K562 (cell line): ENCODE measurements at regions not wholly inside any gene's neighbourhood (a gene's known extent, or its start where the extent isn't known, plus 50 kb on each side); places are given as distances from the start of the nearest gene placed in this dataset.

Experiments
- ATAC-seq: fragments of 200-7000 bp; cut with Tn5 transposase; 3 replicates; pipeline ENCODE4 v1.9.1; 2020; ENCODE audit warnings: moderate library complexity
- BruUV-seq: library from RNA; stranded (reverse); fragments of 400-500 nt; replicated peaks from 2 replicates; lab custom pipeline; 2021; lab: Mats Ljungman, UMichigan
- CTCF ChIA-PET: fragments of 300-600 bp; formaldehyde crosslinking; extraction: SDS; loops from one replicate; lab custom pipeline; 2021; ENCODE audit warnings: low intra/inter-chr PET ratio; lab: Yijun Ruan, JAX
- POLR2A ChIA-PET: fragments of 300-600, 350-650 bp; sonication (Branson Sonifier 250); formaldehyde crosslinking; extraction: SDS; loops from one replicate; lab custom pipeline; 2021; ENCODE audit warnings: antibody characterized with exemption, inconsistent platforms; lab: Yijun Ruan, JAX
- DNase-seq, 4 experiments: peaks; one replicate each; pipeline versions ENCODE4 v3.0.0 to v3.0.0-alpha.2; 2011 to 2018; ENCODE audit warnings: low spot score in 3 of 4, mixed read lengths in 3 of 4; ENCODE audit errors: extremely low read depth in 1 of 4
- FAIRE-seq: peaks from 2 replicates; lab custom pipeline; 2011; peaks lifted over from hg19 to GRCh38; lab: Jason Lieb, UNC
- H2AFZ ChIP-seq: 2 replicates; pipeline ENCODE4 v1.6.0; 2011; ENCODE audit warnings: low read depth, low read length, control low read depth, inconsistent platforms
- H3K27ac ChIP-seq: fragments of 200-600 bp; 3 replicates; pipeline ENCODE4 v1.8.0; 2011; ENCODE audit warnings: low read depth, mild to moderate bottlenecking, control low read depth, inconsistent platforms, low read length, moderate library complexity, mixed read lengths; ENCODE audit errors: extremely low read depth
- H3K27me3 ChIP-seq, 2 experiments: fragments of 300-600 bp in 1 of 2; 2 replicates in 1 of 2; 3 replicates in 1 of 2; pipeline versions ENCODE4 v1.6.0 to v1.8.0; 2011; ENCODE audit warnings: inconsistent platforms in 2 of 2, low read length in 2 of 2, mild to moderate bottlenecking in 1 of 2, mixed read lengths in 1 of 2, moderate library complexity in 1 of 2; ENCODE audit not compliant: control insufficient read depth in 2 of 2, insufficient read depth in 2 of 2
- H3K36me3 ChIP-seq: fragments of 300-600 bp; 3 replicates; pipeline ENCODE4 v1.8.0; 2011; ENCODE audit warnings: mild to moderate bottlenecking, low read length, inconsistent platforms; ENCODE audit not compliant: control insufficient read depth, insufficient read depth
- H3K4me1 ChIP-seq, 2 experiments: fragments of 200-600 bp in 1 of 2; replicated peaks in 1 of 2; 2 replicates in 1 of 2; 3 replicates in 1 of 2; pipeline versions ENCODE4 v1.5.1 to v1.8.0; 2011; ENCODE audit warnings: inconsistent platforms in 2 of 2, low read length in 2 of 2, mild to moderate bottlenecking in 1 of 2, mixed read lengths in 1 of 2, moderate library complexity in 1 of 2; ENCODE audit not compliant: control insufficient read depth in 2 of 2, insufficient read depth in 2 of 2
- H3K4me2 ChIP-seq: 2 replicates; pipeline ENCODE4 v1.6.1; 2011; ENCODE audit warnings: low read length, control low read depth, inconsistent platforms, mixed read lengths; ENCODE audit not compliant: insufficient read depth
- H3K4me3 ChIP-seq: fragments of 200-600 bp; sonication (generic), shearing (Covaris generic); 2 replicates; pipeline ENCODE4 v1.5.1; 2016; ENCODE audit warnings: control low read depth, inconsistent platforms
- H3K79me2 ChIP-seq: fragments of 200-600 bp; 3 replicates; pipeline ENCODE4 v1.8.0; 2011; ENCODE audit warnings: low read length, inconsistent platforms; ENCODE audit not compliant: control insufficient read depth, insufficient read depth
- H3K9ac ChIP-seq, 2 experiments: 2 replicates each; pipeline versions ENCODE4 v1.6.0 to v1.6.1; 2011; ENCODE audit warnings: low read depth in 2 of 2, low read length in 2 of 2, control low read depth in 1 of 2, inconsistent platforms in 1 of 2, mild to moderate bottlenecking in 1 of 2, mixed read lengths in 1 of 2; ENCODE audit not compliant: insufficient read depth in 1 of 2
- H3K9me1 ChIP-seq: one replicate; pipeline ENCODE4 v1.6.0; 2011; ENCODE audit warnings: inconsistent platforms, mild to moderate bottlenecking, low read length, moderate library complexity; ENCODE audit not compliant: control insufficient read depth, insufficient read depth
- H3K9me3 ChIP-seq: replicated peaks from 2 replicates; pipeline ENCODE4 v1.5.1; 2011; ENCODE audit warnings: low read depth, low read length, inconsistent platforms; ENCODE audit not compliant: control insufficient read depth, insufficient read depth
- H4K20me1 ChIP-seq: replicated peaks from 2 replicates; pipeline ENCODE4 v1.6.1; 2011; ENCODE audit warnings: low read length, inconsistent platforms, mixed read lengths; ENCODE audit not compliant: control insufficient read depth, insufficient read depth
- MECOM ChIP-seq: fragments of 250-450 bp; sonication (Bioruptor Pico); IDR thresholded peaks from 2 replicates; pipeline ENCODE4 v1.8.0; 2022; ENCODE audit warnings: inconsistent platforms
- POLR2H ChIP-seq: IDR thresholded peaks from 2 replicates; pipeline ENCODE4 v1.6.1; 2016; ENCODE audit warnings: missing genetic modification characterization, low read depth, mild to moderate bottlenecking, control low read depth, missing compliant biosample characterization, moderate library complexity
- PURB ChIP-seq: sonication (generic); formaldehyde crosslinking; IDR thresholded peaks from 2 replicates; pipeline ENCODE4 v1.9.0; 2021; ENCODE audit warnings: low read depth, mild to moderate bottlenecking, missing genetic modification reagents
- SMARCB1 ChIP-seq: IDR thresholded peaks from 2 replicates; pipeline ENCODE4 v1.6.1; 2011; ENCODE audit warnings: improper control_type of control experiment, low read depth; ENCODE audit not compliant: insufficient read length
- TFAM ChIP-seq: fragments of 250-450 bp; sonication (Bioruptor Pico); conservative IDR thresholded peaks from 2 replicates; pipeline ENCODE4 v1.5.0; 2021; ENCODE audit warnings: mild to moderate bottlenecking, moderate library complexity
- TOE1 ChIP-seq, 2 experiments: fragments of 450-650 bp in 1 of 2; sonication (generic) in 1 of 2; formaldehyde crosslinking in 1 of 2; IDR thresholded peaks; 2 replicates each; pipeline versions ENCODE4 v1.7.1 to v1.8.0; 2016 to 2022; ENCODE audit warnings: borderline replicate concordance in 2 of 2, mild to moderate bottlenecking in 2 of 2, antibody characterized with exemption in 1 of 2, inconsistent platforms in 1 of 2, low read depth in 1 of 2, missing genetic modification reagents in 1 of 2, moderate library complexity in 1 of 2
- TRIM24 ChIP-seq, 2 experiments: fragments of 450-650 bp; IDR thresholded peaks; 2 replicates each; pipeline ENCODE4 v1.6.1; 2016
- ZNF121 ChIP-seq: sonication (generic); formaldehyde crosslinking; conservative IDR thresholded peaks from 2 replicates; pipeline ENCODE4 v1.8.0; 2022; ENCODE audit warnings: missing genetic modification reagents
- WGBS: fragments of 100-300 bp; shearing (Covaris generic); methylation state at CpG from one replicate; pipeline ENCODE4 v1.1.6; 2016; ENCODE audit warnings: low coverage, mixed read lengths; ENCODE audit not compliant: insufficient coverage; ENCODE audit errors: missing lambda C conversion rate; 5-methylcytosine and 5-hydroxymethylcytosine counted together
- in situ Hi-C: fragments of 300-500 bp; cut with MboI; formaldehyde crosslinking; loops from 4 replicates; pipeline ENCODE4 v1.15.0; 2018; ENCODE audit warnings: inconsistent platforms, mixed read lengths
- intact Hi-C: fragments of 100-400 bp; cut with micrococcal nuclease; formaldehyde crosslinking; loops from 2 replicates; pipeline ENCODE4 v1.14.2; 2022
- TF ChIP-seq, protein P1 (sequence below), 2 experiments: fragments of 150-350 bp in 1 of 2; IDR thresholded peaks; 2 replicates each; pipeline ENCODE4 v1.6.1; 2012 to 2016; ENCODE audit warnings: low read depth in 2 of 2, low read length in 2 of 2, mild to moderate bottlenecking in 1 of 2, moderate library complexity in 1 of 2
- TF ChIP-seq, protein P2 (sequence below): sonication (generic); formaldehyde crosslinking; IDR thresholded peaks from 2 replicates; pipeline ENCODE4 v1.8.0; 2023; ENCODE audit warnings: mild to moderate bottlenecking, missing genetic modification reagents
- TF ChIP-seq, protein P3 (sequence below): sonication (generic); formaldehyde crosslinking; IDR thresholded peaks from 2 replicates; pipeline ENCODE4 v1.8.0; 2022; ENCODE audit warnings: missing genetic modification reagents, mild to moderate bottlenecking, borderline replicate concordance

DNA sequence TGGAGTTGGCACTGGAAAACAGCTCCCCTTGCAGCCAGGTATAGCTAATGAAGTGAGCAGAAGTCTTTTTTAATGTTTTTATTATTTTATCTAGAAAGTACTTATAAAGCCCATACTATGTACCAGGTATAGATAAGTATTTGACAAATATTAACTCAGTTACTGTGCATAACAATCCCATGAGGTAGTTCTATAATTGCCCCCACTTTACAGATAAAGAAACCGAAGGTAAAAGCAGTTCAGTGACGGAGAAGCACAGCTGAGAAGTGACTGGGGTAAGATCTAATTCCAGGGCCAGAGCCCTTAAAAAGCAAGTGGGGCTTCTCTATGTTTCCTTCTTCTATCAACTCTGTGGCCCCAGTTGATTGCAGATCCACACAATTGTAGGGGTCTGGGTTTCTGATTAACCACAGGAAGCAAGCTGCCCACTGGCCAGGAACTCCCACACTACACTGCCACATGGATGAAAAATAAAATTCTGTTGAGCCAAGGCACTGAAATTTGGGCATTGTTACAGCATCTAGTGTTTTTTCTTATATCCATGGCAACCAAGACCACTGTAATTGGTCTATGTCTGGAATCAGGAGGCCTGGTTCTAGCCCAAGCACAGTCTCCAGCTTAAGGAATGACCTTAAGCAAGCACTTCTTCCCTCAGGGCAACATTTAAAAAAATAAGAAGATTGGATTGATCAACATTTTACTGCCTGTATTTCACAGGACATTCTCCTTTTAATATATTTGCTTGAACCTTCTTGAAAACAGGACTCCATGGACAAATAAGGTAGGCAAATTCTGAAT is 55.3 kb upstream of the TEAD1 start:
- Histone ChIP-seq H3K79me2 (no peaks in the 10 kb centered on the region), H3K36me3 (no peaks in the 10 kb centered on the region), H3K9me3 (no peaks in the 10 kb centered on the region; the same call in 1 of the 2 replicates), H3K9ac (no peak overlapping the region), H3K4me3 (no peak overlapping the region), H3K27me3 (no peaks in the 10 kb centered on the region), H3K4me2 (no peak overlapping the region), H3K9me1 (no peaks in the 10 kb centered on the region), H4K20me1 (no peaks in the 10 kb centered on the region), H3K4me1 (no peaks in the 10 kb centered on the region), H3K27ac (no peak overlapping the region), H2AFZ (no peak overlapping the region)
- ATAC-seq (no peak), FAIRE-seq (no peak), DNase-seq (no peak)
- no peak for TF ChIP-seq SMARCB1
- TF ChIP-seq POLR2H (tag): no peak
- TF ChIP-seq, protein P1, sequence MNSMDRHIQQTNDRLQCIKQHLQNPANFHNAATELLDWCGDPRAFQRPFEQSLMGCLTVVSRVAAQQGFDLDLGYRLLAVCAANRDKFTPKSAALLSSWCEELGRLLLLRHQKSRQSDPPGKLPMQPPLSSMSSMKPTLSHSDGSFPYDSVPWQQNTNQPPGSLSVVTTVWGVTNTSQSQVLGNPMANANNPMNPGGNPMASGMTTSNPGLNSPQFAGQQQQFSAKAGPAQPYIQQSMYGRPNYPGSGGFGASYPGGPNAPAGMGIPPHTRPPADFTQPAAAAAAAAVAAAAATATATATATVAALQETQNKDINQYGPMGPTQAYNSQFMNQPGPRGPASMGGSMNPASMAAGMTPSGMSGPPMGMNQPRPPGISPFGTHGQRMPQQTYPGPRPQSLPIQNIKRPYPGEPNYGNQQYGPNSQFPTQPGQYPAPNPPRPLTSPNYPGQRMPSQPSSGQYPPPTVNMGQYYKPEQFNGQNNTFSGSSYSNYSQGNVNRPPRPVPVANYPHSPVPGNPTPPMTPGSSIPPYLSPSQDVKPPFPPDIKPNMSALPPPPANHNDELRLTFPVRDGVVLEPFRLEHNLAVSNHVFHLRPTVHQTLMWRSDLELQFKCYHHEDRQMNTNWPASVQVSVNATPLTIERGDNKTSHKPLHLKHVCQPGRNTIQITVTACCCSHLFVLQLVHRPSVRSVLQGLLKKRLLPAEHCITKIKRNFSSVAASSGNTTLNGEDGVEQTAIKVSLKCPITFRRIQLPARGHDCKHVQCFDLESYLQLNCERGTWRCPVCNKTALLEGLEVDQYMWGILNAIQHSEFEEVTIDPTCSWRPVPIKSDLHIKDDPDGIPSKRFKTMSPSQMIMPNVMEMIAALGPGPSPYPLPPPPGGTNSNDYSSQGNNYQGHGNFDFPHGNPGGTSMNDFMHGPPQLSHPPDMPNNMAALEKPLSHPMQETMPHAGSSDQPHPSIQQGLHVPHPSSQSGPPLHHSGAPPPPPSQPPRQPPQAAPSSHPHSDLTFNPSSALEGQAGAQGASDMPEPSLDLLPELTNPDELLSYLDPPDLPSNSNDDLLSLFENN (IDR thresholded peaks at IDR 0.05; ENCODE audit: low read depth in 2 of 2, low read length in 2 of 2): no peak
- TF ChIP-seq, protein P2, sequence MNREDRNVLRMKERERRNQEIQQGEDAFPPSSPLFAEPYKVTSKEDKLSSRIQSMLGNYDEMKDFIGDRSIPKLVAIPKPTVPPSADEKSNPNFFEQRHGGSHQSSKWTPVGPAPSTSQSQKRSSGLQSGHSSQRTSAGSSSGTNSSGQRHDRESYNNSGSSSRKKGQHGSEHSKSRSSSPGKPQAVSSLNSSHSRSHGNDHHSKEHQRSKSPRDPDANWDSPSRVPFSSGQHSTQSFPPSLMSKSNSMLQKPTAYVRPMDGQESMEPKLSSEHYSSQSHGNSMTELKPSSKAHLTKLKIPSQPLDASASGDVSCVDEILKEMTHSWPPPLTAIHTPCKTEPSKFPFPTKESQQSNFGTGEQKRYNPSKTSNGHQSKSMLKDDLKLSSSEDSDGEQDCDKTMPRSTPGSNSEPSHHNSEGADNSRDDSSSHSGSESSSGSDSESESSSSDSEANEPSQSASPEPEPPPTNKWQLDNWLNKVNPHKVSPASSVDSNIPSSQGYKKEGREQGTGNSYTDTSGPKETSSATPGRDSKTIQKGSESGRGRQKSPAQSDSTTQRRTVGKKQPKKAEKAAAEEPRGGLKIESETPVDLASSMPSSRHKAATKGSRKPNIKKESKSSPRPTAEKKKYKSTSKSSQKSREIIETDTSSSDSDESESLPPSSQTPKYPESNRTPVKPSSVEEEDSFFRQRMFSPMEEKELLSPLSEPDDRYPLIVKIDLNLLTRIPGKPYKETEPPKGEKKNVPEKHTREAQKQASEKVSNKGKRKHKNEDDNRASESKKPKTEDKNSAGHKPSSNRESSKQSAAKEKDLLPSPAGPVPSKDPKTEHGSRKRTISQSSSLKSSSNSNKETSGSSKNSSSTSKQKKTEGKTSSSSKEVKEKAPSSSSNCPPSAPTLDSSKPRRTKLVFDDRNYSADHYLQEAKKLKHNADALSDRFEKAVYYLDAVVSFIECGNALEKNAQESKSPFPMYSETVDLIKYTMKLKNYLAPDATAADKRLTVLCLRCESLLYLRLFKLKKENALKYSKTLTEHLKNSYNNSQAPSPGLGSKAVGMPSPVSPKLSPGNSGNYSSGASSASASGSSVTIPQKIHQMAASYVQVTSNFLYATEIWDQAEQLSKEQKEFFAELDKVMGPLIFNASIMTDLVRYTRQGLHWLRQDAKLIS (CRISPR knock-in tag): no peak
- TF ChIP-seq ZNF121 (CRISPR knock-in tag): no peak
- TF ChIP-seq PURB (CRISPR knock-in tag): no peak
- no peak for TF ChIP-seq TRIM24 (IDR thresholded peaks at IDR 0.05)
- TF ChIP-seq, protein P3, sequence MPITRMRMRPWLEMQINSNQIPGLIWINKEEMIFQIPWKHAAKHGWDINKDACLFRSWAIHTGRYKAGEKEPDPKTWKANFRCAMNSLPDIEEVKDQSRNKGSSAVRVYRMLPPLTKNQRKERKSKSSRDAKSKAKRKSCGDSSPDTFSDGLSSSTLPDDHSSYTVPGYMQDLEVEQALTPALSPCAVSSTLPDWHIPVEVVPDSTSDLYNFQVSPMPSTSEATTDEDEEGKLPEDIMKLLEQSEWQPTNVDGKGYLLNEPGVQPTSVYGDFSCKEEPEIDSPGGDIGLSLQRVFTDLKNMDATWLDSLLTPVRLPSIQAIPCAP (CRISPR knock-in tag): no peak
- no peak for TF ChIP-seq TFAM (CRISPR knock-in tag)
- TF ChIP-seq TOE1 (IDR thresholded peaks at IDR 0.05; ENCODE audit: borderline replicate concordance): no peak
- no peak for TF ChIP-seq TOE1 (CRISPR knock-in tag; IDR thresholded peaks at IDR 0.05; ENCODE audit: borderline replicate concordance, low read depth)
- TF ChIP-seq MECOM: no peak
- 55% methylated on average over 2 of the region's 2 CpGs for WGBS
- intact Hi-C loops (no loop called here), in situ Hi-C loops (no loop called here)
- no TSS peak for BruUV-seq
- POLR2A ChIA-PET: no interaction called here
- CTCF ChIA-PET: no interaction called here
